ENCODE measurements at regions not wholly inside any gene's neighbourhood (a gene's known extent, or its start where the extent isn't known, plus 50 kb on each side); places are given as distances from the start of the nearest gene placed in this dataset.
A peak's percentile ranks its signal among the peaks of the same experiment; 100 is the strongest.

GRCh38 chr11:33618351-33618710 lies 82.3 kb downstream of the C11orf91 start:
- Histone ChIP-seq H3K9me3 (no peaks in the 10 kb centered on the region), H3K27me3 (no peaks in the 10 kb centered on the region), H3K36me3 (no peaks in the 10 kb centered on the region), H3K27ac (no peak overlapping the region), H3K4me3 (no peak overlapping the region), H3K4me1 (no peaks in the 10 kb centered on the region)
- TF ChIP-seq POLR2AphosphoS5 (IDR thresholded peaks at IDR 0.05) = no peak
- TF ChIP-seq CTCF (IDR thresholded peaks at IDR 0.05) = no peak
- TF ChIP-seq EP300 (IDR thresholded peaks at IDR 0.05) = no peak
- TF ChIP-seq POLR2A (IDR thresholded peaks at IDR 0.05) = no peak
- ATAC-seq (ENCODE audit: low FRiP score in 2 of 2) (no peak), DNase-seq (peak in 1 of 2 donors; percentile 22)
- 90 to 95% methylated on average over 10 of the region's 10 CpGs for WGBS, 2 donors

GRCh38 chr11:33617672-33618350 lies 82.8 kb downstream of the C11orf91 start:
- Histone ChIP-seq H3K9me3 (no peaks in the 10 kb centered on the region), H3K27ac (no peak overlapping the region), H3K4me3 (no peak overlapping the region), H3K36me3 (no peaks in the 10 kb centered on the region), H3K4me1 (no peaks in the 10 kb centered on the region), H3K27me3 (no peaks in the 10 kb centered on the region)
- TF ChIP-seq POLR2A (IDR thresholded peaks at IDR 0.05) = no peak
- no peak for TF ChIP-seq CTCF (IDR thresholded peaks at IDR 0.05)
- TF ChIP-seq POLR2AphosphoS5 (IDR thresholded peaks at IDR 0.05) = no peak
- no peak for TF ChIP-seq EP300 (IDR thresholded peaks at IDR 0.05)
- ATAC-seq (ENCODE audit: low FRiP score in 2 of 2) = no peak
- DNase-seq = no peak
- 84 to 89% methylated on average over 8 of the region's 8 CpGs for WGBS, 2 donors

- 88 to 95% methylated on average over 5 of the region's 5 CpGs for WGBS, 2 donors
- no peak for DNase-seq
- H3K27ac ChIP-seq = no peak overlapping the region
- H3K36me3 ChIP-seq = no peaks in the 10 kb centered on the region
- no peak for ATAC-seq (ENCODE audit: low FRiP score in 2 of 2)
- H3K4me1 ChIP-seq = no peaks in the 10 kb centered on the region
- TF ChIP-seq POLR2AphosphoS5 (IDR thresholded peaks at IDR 0.05) (no peak), CTCF (IDR thresholded peaks at IDR 0.05) (no peak), EP300 (IDR thresholded peaks at IDR 0.05) (no peak), POLR2A (IDR thresholded peaks at IDR 0.05) (no peak)
- no peaks in the 10 kb centered on the region for H3K27me3 ChIP-seq
- H3K4me3 ChIP-seq = no peak overlapping the region
- no peaks in the 10 kb centered on the region for H3K9me3 ChIP-seq
Measured at GRCh38 chr11:33616552-33616951, 84.1 kb downstream of the C11orf91 start.

- H3K27me3 ChIP-seq = no peaks in the 10 kb centered on the region
- no peak overlapping the region for H3K4me3 ChIP-seq
- H3K9me3 ChIP-seq = no peaks in the 10 kb centered on the region
- WGBS, 2 donors = 63 to 65% methylated on average over 3 of the region's 3 CpGs
- ATAC-seq (ENCODE audit: low FRiP score in 2 of 2) = no peak
- TF ChIP-seq POLR2A (IDR thresholded peaks at IDR 0.05) (no peak), EP300 (IDR thresholded peaks at IDR 0.05) (no peak), POLR2AphosphoS5 (IDR thresholded peaks at IDR 0.05) (no peak), CTCF (IDR thresholded peaks at IDR 0.05) (no peak)
- no peaks in the 10 kb centered on the region for H3K36me3 ChIP-seq
- DNase-seq = no peak
- H3K4me1 ChIP-seq = no peaks in the 10 kb centered on the region
- no peak overlapping the region for H3K27ac ChIP-seq
Measured at GRCh38 chr11:33615751-33616150, 84.9 kb downstream of the C11orf91 start.

GRCh38 chr11:33613404-33613803 lies 87.2 kb downstream of the C11orf91 start:
- Histone ChIP-seq H3K27ac (no peak overlapping the region), H3K4me1 (no peaks in the 10 kb centered on the region), H3K9me3 (no peaks in the 10 kb centered on the region), H3K36me3 (no peaks in the 10 kb centered on the region), H3K27me3 (no peaks in the 10 kb centered on the region), H3K4me3 (no peak overlapping the region)
- no peak for DNase-seq
- 90 to 96% methylated on average over 2 of the region's 2 CpGs for WGBS, 2 donors
- no peak for ATAC-seq (ENCODE audit: low FRiP score in 2 of 2)
- TF ChIP-seq EP300 (IDR thresholded peaks at IDR 0.05) = no peak
- TF ChIP-seq POLR2A (IDR thresholded peaks at IDR 0.05) = no peak
- no peak for TF ChIP-seq CTCF (IDR thresholded peaks at IDR 0.05)
- TF ChIP-seq POLR2AphosphoS5 (IDR thresholded peaks at IDR 0.05) = no peak
